T-helper 17 cell (primary cell): ENCODE measurements at regions not wholly inside any gene's neighbourhood (a gene's known extent, or its start where the extent isn't known, plus 50 kb on each side); places are given as distances from the start of the nearest gene placed in this dataset.

Source experiments
- ATAC-seq: fragments of 150-1000 bp; cut with Tn5 transposase; 2 replicates; pipeline ENCODE4 v1.10.0; 2021; ENCODE audit warnings: mild to moderate bottlenecking, moderate library complexity
- DNase-seq, 3 donors: peaks; one replicate each; pipeline versions ENCODE4 v3.0.0 to v3.0.0-alpha.2; 2020 to 2021
- H3K9me3 ChIP-seq: one replicate; pipeline ENCODE4 v1.7.0; 2013; ENCODE audit warnings: low read length, mild to moderate bottlenecking; ENCODE audit not compliant: control insufficient read depth, poor library complexity, severe bottlenecking
- H3K27ac Mint-ChIP-seq: one replicate; pipeline ENCODE4 v1.8.0; 2022; ENCODE audit warnings: mild to moderate bottlenecking, moderate library complexity, mixed read lengths
- H3K27me3 Mint-ChIP-seq: one replicate; pipeline ENCODE4 v1.8.0; 2022; ENCODE audit warnings: mixed read lengths
- H3K36me3 Mint-ChIP-seq: one replicate; pipeline ENCODE4 v1.8.0; 2022; ENCODE audit warnings: low read depth, mixed read lengths
- H3K4me1 Mint-ChIP-seq: one replicate; pipeline ENCODE4 v1.8.0; 2022; ENCODE audit warnings: mild to moderate bottlenecking, mixed read lengths
- H3K4me3 Mint-ChIP-seq: one replicate; pipeline ENCODE4 v1.8.0; 2022; ENCODE audit warnings: mild to moderate bottlenecking, moderate library complexity, mixed read lengths

- Mint-ChIP-seq H3K4me3 (no peak overlapping the region), H3K27me3 (peaks cover 49% of the 10 kb centered on the region), H3K4me1 (peaks cover 3% of the 10 kb centered on the region), H3K27ac (no peak overlapping the region), H3K36me3 (no peaks in the 10 kb centered on the region)
- no peak for ATAC-seq
- no peak for DNase-seq
- no peaks in the 10 kb centered on the region for H3K9me3 ChIP-seq
Measured at GRCh38 chr3:13256845-13257244, 163.3 kb downstream of the NUP210 start.

- H3K27ac Mint-ChIP-seq = no peak overlapping the region
- no peak for ATAC-seq
- peaks cover 58% of the 10 kb centered on the region for H3K27me3 Mint-ChIP-seq
- peaks cover 3% of the 10 kb centered on the region for H3K36me3 Mint-ChIP-seq
- no peak overlapping the region for H3K4me3 Mint-ChIP-seq
- peaks cover 6% of the 10 kb centered on the region for H3K4me1 Mint-ChIP-seq
- DNase-seq = no peak
- H3K9me3 ChIP-seq = no peaks in the 10 kb centered on the region
Measured at GRCh38 chr3:13254028-13254951, 165.8 kb downstream of the NUP210 start.

- no peak overlapping the region for H3K27ac Mint-ChIP-seq
- H3K4me3 Mint-ChIP-seq = no peak overlapping the region
- H3K36me3 Mint-ChIP-seq = peaks cover 3% of the 10 kb centered on the region
- no peaks in the 10 kb centered on the region for H3K9me3 ChIP-seq
- ATAC-seq (no peak), DNase-seq (no peak)
- peaks cover 6% of the 10 kb centered on the region for H3K4me1 Mint-ChIP-seq
- peaks cover 52% of the 10 kb centered on the region for H3K27me3 Mint-ChIP-seq
Measured at GRCh38 chr3:13253208-13253937, 166.7 kb downstream of the NUP210 start.

DNA sequence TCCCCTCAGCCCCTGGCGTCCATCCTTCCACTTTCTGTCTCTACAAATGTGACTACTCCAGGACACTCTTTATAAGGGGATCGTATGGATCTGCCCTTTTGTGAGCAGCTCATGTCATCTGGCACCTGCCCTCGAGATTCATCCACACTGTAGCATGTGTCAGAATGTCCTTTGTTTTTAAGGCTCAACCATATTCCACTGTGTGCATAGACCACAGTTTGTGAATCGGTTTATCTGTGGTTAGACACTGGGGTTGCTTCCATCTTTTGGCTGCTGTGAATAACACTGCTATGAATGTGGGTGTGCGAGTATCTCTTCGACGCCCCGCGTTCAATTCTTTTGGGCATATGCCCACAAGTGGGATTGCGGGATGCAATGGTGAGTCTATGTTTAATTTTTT is 167.9 kb downstream of the NUP210 start:
- Mint-ChIP-seq H3K4me1 (peaks cover 5% of the 10 kb centered on the region), H3K27ac (no peak overlapping the region), H3K27me3 (peaks cover 45% of the 10 kb centered on the region), H3K4me3 (no peak overlapping the region), H3K36me3 (peaks cover 3% of the 10 kb centered on the region)
- no peak for DNase-seq
- no peak for ATAC-seq
- H3K9me3 ChIP-seq = no peaks in the 10 kb centered on the region

GRCh38 chr3:13251166-13251903 is 168.8 kb downstream of the NUP210 start:
- Mint-ChIP-seq H3K4me3 (no peak overlapping the region), H3K36me3 (peaks cover 3% of the 10 kb centered on the region), H3K27ac (no peak overlapping the region), H3K27me3 (peaks cover 45% of the 10 kb centered on the region), H3K4me1 (peaks cover 6% of the 10 kb centered on the region)
- DNase-seq (no peak), ATAC-seq (no peak)
- no peaks in the 10 kb centered on the region for H3K9me3 ChIP-seq

GRCh38 chr3:13249664-13250390 is 170.3 kb downstream of the NUP210 start:
- Mint-ChIP-seq H3K4me1 (peaks cover 6% of the 10 kb centered on the region), H3K27ac (no peak overlapping the region), H3K36me3 (peaks cover 3% of the 10 kb centered on the region), H3K27me3 (peaks cover 35% of the 10 kb centered on the region), H3K4me3 (no peak overlapping the region)
- no peak for DNase-seq
- H3K9me3 ChIP-seq = no peaks in the 10 kb centered on the region
- no peak for ATAC-seq

DNA sequence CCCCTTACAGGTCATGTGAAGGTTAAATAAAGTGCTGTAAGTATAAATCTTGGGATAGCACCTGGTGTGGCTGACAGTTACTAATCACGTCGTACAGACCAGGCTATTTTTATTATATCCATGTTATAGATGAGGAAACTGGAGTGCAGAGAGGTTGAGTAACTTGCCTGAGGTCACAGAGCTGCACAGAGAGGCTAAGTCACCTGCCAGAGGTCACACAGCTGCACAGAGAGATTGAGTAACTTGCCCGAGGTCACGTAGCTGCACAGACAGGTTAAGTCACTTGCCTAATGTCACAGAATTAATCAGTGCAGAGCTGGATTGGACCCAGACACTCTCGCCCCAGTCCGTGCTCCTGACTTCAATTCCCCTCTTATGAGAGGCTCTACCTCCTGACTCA is 171.5 kb downstream of the NUP210 start:
- H3K4me3 Mint-ChIP-seq = no peak overlapping the region
- H3K27ac Mint-ChIP-seq = no peak overlapping the region
- H3K4me1 Mint-ChIP-seq = peaks cover 6% of the 10 kb centered on the region
- no peak for ATAC-seq
- DNase-seq = no peak
- peaks cover 26% of the 10 kb centered on the region for H3K27me3 Mint-ChIP-seq
- peaks cover 3% of the 10 kb centered on the region for H3K36me3 Mint-ChIP-seq
- H3K9me3 ChIP-seq = no peaks in the 10 kb centered on the region

GRCh38 chr3:13245615-13245978 is 172.4 kb upstream of the IQSEC1 start:
- peaks cover 3% of the 10 kb centered on the region for H3K4me1 Mint-ChIP-seq
- no peak for ATAC-seq

GRCh38 chr3:13243586-13243985 is 170.4 kb upstream of the IQSEC1 start:
- no peaks in the 10 kb centered on the region for H3K36me3 Mint-ChIP-seq

More at GRCh38 chr3:13245615-13245978, 172.4 kb upstream of the IQSEC1 start:
- DNase-seq = no peak
- H3K9me3 ChIP-seq = no peaks in the 10 kb centered on the region
- Mint-ChIP-seq H3K27ac (no peak overlapping the region), H3K27me3 (no peaks in the 10 kb centered on the region), H3K4me3 (no peak overlapping the region), H3K36me3 (no peaks in the 10 kb centered on the region)

DNA sequence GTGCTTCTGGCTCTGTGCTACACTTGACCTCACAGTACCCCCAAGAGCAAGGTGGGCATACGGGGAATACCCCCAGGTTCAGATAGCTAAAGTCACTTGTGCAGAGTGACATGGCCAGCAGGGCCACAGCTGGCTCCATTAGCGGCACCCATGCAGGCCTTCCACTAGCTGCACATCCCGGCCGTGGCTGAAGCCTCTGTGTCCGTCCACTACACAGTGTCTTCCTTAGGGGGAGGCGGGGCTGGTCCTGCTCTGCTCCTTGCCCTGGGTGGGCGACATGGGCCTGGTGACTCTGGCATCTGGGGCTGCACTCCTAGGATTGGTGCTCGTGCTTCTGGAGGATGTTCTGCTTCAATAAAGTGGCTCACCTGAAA is 169.1 kb upstream of the IQSEC1 start:
- Mint-ChIP-seq H3K27me3 (peaks cover 11% of the 10 kb centered on the region), H3K27ac (no peak overlapping the region), H3K36me3 (no peaks in the 10 kb centered on the region), H3K4me1 (peaks cover 6% of the 10 kb centered on the region), H3K4me3 (no peak overlapping the region)
- no peaks in the 10 kb centered on the region for H3K9me3 ChIP-seq
- ATAC-seq (no peak), DNase-seq (no peak)

More at GRCh38 chr3:13243586-13243985, 170.4 kb upstream of the IQSEC1 start:
- H3K27me3 Mint-ChIP-seq = peaks cover 4% of the 10 kb centered on the region
- ATAC-seq (no peak), DNase-seq (no peak)
- H3K9me3 ChIP-seq = no peaks in the 10 kb centered on the region
- no peak overlapping the region for H3K4me3 Mint-ChIP-seq
- H3K4me1 Mint-ChIP-seq = peaks cover 3% of the 10 kb centered on the region
- H3K27ac Mint-ChIP-seq = no peak overlapping the region

DNA sequence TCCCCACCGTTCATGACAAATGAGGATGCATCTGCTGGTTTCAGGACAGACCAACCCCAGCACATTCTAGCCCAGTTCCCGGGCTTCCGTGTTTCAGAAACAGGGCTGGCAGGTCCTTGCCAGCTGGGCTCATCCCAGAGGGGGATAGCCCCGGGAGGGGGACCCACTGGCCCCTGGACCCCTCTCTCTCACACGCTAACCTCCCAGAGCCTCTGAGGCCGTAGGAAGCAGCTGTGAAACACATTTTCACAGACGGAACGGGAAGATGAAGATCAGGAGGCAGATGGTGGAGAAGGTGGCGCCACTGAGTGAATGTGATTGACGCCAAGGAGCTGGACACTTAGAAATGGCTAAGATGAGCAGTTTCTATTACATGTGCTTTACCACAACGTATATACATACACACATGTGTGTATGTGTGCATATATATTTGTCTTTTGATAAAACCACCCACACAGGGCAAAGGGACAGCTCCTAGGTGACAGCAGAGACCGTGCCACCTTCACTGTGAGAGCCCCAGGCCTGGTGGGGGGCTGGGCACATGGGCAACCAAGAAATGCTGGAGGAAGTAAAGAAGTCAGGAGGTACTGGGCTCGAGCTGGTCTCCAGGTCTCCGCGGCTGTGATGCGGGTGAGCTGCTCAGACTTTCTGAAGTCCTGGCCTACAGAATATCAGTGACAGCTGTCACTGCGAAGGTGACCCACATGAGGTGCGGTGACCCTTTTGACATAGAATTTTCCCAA is 168.6 kb upstream of the IQSEC1 start:
- no peaks in the 10 kb centered on the region for H3K9me3 ChIP-seq
- no peak overlapping the region for H3K27ac Mint-ChIP-seq
- DNase-seq (no peak), ATAC-seq (no peak)
- peaks cover 3% of the 10 kb centered on the region for H3K4me1 Mint-ChIP-seq
- no peaks in the 10 kb centered on the region for H3K36me3 Mint-ChIP-seq
- peaks cover 11% of the 10 kb centered on the region for H3K27me3 Mint-ChIP-seq
- no peak overlapping the region for H3K4me3 Mint-ChIP-seq

GRCh38 chr3:13240928-13241618 is 167.8 kb upstream of the IQSEC1 start:
- H3K27ac Mint-ChIP-seq = no peak overlapping the region
- peaks cover 4% of the 10 kb centered on the region for H3K4me1 Mint-ChIP-seq
- H3K27me3 Mint-ChIP-seq = peaks cover 11% of the 10 kb centered on the region
- H3K4me3 Mint-ChIP-seq = no peak overlapping the region
- no peaks in the 10 kb centered on the region for H3K9me3 ChIP-seq
- no peak for ATAC-seq
- no peaks in the 10 kb centered on the region for H3K36me3 Mint-ChIP-seq
- no peak for DNase-seq
